Keratinocyte (primary cell): ENCODE measurements at regions not wholly inside any gene's neighbourhood (a gene's known extent, or its start where the extent isn't known, plus 50 kb on each side); places are given as distances from the start of the nearest gene placed in this dataset.

Source experiments
- CTCF ChIP-seq, 3 experiments: IDR thresholded peaks in 1 of 3; conservative IDR thresholded peaks in 1 of 3; optimal IDR thresholded peaks in 1 of 3; 2 replicates in 2 of 3; 3 replicates in 1 of 3; pipeline versions ENCODE3 to v1.5.1; 2011; ENCODE audit warnings: low read length in 3 of 3, mild to moderate bottlenecking in 3 of 3, moderate library complexity in 2 of 3, control low read depth in 1 of 3, inconsistent platforms in 1 of 3; ENCODE audit not compliant: insufficient read depth in 2 of 3; ENCODE audit errors: extremely low read depth in 1 of 3
- EZH2 ChIP-seq: IDR thresholded peaks from one replicate; pipeline ENCODE4 v1.6.1; 2012; ENCODE audit warnings: inconsistent platforms, mild to moderate bottlenecking, low read length, moderate library complexity

GRCh38 chr2:22217881-22218280 lies 1094.1 kb downstream of the TDRD15 start:
- TF ChIP-seq CTCF (optimal IDR thresholded peaks at IDR 0.05 in 1 of 3, IDR thresholded peaks at IDR 0.05 in 1 of 3, conservative IDR thresholded peaks at IDR 0.05 in 1 of 3; ENCODE audit: extremely low read depth in 1 of 3, insufficient read depth in 2 of 3, low read length in 3 of 3), result no peak
- no peak for TF ChIP-seq EZH2
